ENCODE measurements at regions not wholly inside any gene's neighbourhood (a gene's known extent, or its start where the extent isn't known, plus 50 kb on each side); places are given as distances from the start of the nearest gene placed in this dataset.
"Not testable (repeated sequence)": the region's sequence is repeated elsewhere in the genome, so short reads cannot be mapped to it uniquely, and the experiment has no call there.

DNA sequence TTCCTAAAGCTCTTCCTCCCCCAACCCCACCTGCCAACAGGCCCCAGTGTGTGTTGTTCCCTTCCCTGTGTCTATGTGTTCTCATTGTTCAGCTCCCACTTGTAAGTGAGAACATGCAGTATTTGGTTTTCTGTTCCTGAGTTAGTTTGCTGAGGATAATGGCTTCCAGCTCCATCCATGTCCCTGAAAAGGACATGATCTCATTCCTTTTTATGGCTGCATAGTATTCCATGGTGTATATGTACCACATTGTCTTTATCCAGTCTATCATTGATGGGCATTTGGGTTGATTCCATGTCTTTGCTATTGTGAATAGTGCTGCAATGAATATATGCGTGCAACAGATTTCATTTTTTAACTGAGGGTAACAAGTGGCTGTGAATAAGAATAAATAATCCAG, 69.0 kb upstream of the FHIP2A start:
- TF ChIP-seq, protein P1, sequence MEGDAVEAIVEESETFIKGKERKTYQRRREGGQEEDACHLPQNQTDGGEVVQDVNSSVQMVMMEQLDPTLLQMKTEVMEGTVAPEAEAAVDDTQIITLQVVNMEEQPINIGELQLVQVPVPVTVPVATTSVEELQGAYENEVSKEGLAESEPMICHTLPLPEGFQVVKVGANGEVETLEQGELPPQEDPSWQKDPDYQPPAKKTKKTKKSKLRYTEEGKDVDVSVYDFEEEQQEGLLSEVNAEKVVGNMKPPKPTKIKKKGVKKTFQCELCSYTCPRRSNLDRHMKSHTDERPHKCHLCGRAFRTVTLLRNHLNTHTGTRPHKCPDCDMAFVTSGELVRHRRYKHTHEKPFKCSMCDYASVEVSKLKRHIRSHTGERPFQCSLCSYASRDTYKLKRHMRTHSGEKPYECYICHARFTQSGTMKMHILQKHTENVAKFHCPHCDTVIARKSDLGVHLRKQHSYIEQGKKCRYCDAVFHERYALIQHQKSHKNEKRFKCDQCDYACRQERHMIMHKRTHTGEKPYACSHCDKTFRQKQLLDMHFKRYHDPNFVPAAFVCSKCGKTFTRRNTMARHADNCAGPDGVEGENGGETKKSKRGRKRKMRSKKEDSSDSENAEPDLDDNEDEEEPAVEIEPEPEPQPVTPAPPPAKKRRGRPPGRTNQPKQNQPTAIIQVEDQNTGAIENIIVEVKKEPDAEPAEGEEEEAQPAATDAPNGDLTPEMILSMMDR (IDR thresholded peaks at IDR 0.05): not testable (repeated sequence)
- TF ChIP-seq POLR2AphosphoS5, POLR2A (IDR thresholded peaks at IDR 0.05): not testable (repeated sequence)

Data from gastroesophageal sphincter (tissue), 3 donors.